SK-N-SH (cell line): ENCODE measurements at regions not wholly inside any gene's neighbourhood (a gene's known extent, or its start where the extent isn't known, plus 50 kb on each side); places are given as distances from the start of the nearest gene placed in this dataset.

Experiments used
- CTCF ChIA-PET: fragments of 300-600, 350-600 bp; formaldehyde crosslinking; extraction: SDS; loops from one replicate; lab custom pipeline; 2021; lab: Yijun Ruan, JAX
- POLR2A ChIA-PET: fragments of 350-600 bp; sonication (Branson Sonifier 250); formaldehyde crosslinking; extraction: SDS; loops from one replicate; lab custom pipeline; 2020; ENCODE audit warnings: antibody characterized with exemption, inconsistent platforms; lab: Yijun Ruan, JAX
- DNase-seq: peaks from one replicate; pipeline ENCODE4 v3.0.0; 2012
- H2AFZ ChIP-seq: fragments of 200-600 bp; sonication (generic); 2 replicates; pipeline ENCODE4 v1.8.1; 2016; ENCODE audit warnings: antibody characterized with exemption, mild to moderate bottlenecking, low read depth
- H3F3A ChIP-seq: fragments of 200-600 bp; sonication (generic); replicated peaks from 2 replicates; pipeline ENCODE3; 2016; ENCODE audit warnings: antibody characterized with exemption, mild to moderate bottlenecking; ENCODE audit not compliant: insufficient read depth
- H3K27ac ChIP-seq, 2 experiments: fragments of 200-500 bp in 1 of 2; fragments of 200-600 bp in 1 of 2; sonication (Bioruptor generic) in 1 of 2; sonication (generic), shearing (Covaris generic) in 1 of 2; 2 replicates each; pipeline versions ENCODE4 v1.5.1 to v1.6.1; 2014 to 2016; ENCODE audit warnings: low read depth in 2 of 2, inconsistent platforms in 1 of 2, low read length in 1 of 2, mild to moderate bottlenecking in 1 of 2, mixed read lengths in 1 of 2
- H3K27me3 ChIP-seq: fragments of 200-600 bp; sonication (generic), shearing (Covaris generic); 2 replicates; pipeline ENCODE4 v1.6.1; 2016; ENCODE audit warnings: mixed run types; ENCODE audit not compliant: insufficient read depth
- H3K36me3 ChIP-seq, 2 experiments: fragments of 200-500 bp in 1 of 2; fragments of 200-600 bp in 1 of 2; sonication (Bioruptor generic) in 1 of 2; sonication (generic) in 1 of 2; replicated peaks in 1 of 2; 2 replicates each; pipeline versions ENCODE3 to v1.5.1; 2014 to 2016; ENCODE audit warnings: low read length in 1 of 2, mild to moderate bottlenecking in 1 of 2; ENCODE audit not compliant: insufficient read depth in 2 of 2, control insufficient read depth in 1 of 2
- H3K4me1 ChIP-seq, 2 experiments: fragments of 200-500 bp in 1 of 2; fragments of 200-600 bp in 1 of 2; sonication (Bioruptor generic) in 1 of 2; sonication (generic), shearing (Covaris generic) in 1 of 2; 2 replicates each; pipeline versions ENCODE4 v1.5.1 to v1.6.1; 2014 to 2016; ENCODE audit warnings: low read depth in 1 of 2, low read length in 1 of 2, mixed run types in 1 of 2; ENCODE audit not compliant: insufficient read depth in 2 of 2, control insufficient read depth in 1 of 2
- H3K4me2 ChIP-seq: fragments of 200-600 bp; sonication (generic), shearing (Covaris generic); 2 replicates; pipeline ENCODE4 v1.6.1; 2017; ENCODE audit warnings: mixed run types
- H3K4me3 ChIP-seq, 2 experiments: fragments of 200-500 bp in 1 of 2; fragments of 200-600 bp in 1 of 2; sonication (Bioruptor generic) in 1 of 2; sonication (generic), shearing (Covaris generic) in 1 of 2; 2 replicates each; pipeline versions ENCODE4 v1.5.1 to v1.8.1; 2014 to 2016; ENCODE audit warnings: low read depth in 2 of 2, inconsistent platforms in 1 of 2, low read length in 1 of 2, mild to moderate bottlenecking in 1 of 2, mixed read lengths in 1 of 2, moderate library complexity in 1 of 2
- H3K79me2 ChIP-seq: fragments of 200-600 bp; sonication (generic); 2 replicates; pipeline ENCODE4 v1.8.1; 2017; ENCODE audit warnings: mild to moderate bottlenecking; ENCODE audit not compliant: insufficient read depth
- H3K9ac ChIP-seq: fragments of 200-600 bp; sonication (generic); 2 replicates; pipeline ENCODE4 v1.6.1; 2017; ENCODE audit warnings: mixed run types
- H3K9me2 ChIP-seq: fragments of 200-600 bp; sonication (generic); 2 replicates; pipeline ENCODE4 v1.6.1; 2017; ENCODE audit warnings: mixed run types
- H3K9me3 ChIP-seq: fragments of 200-600 bp; sonication (generic); 2 replicates; pipeline ENCODE4 v1.6.1; 2017; ENCODE audit warnings: mixed run types, mild to moderate bottlenecking, moderate library complexity
- H4K20me1 ChIP-seq: fragments of 200-600 bp; sonication (generic); 2 replicates; pipeline ENCODE4 v1.6.1; 2017; ENCODE audit warnings: mild to moderate bottlenecking, mixed run types; ENCODE audit not compliant: insufficient read depth
- CHD2 ChIP-seq: fragments of 150-350 bp; IDR thresholded peaks from 2 replicates; pipeline ENCODE4 v1.6.1; 2018; ENCODE audit warnings: low read length; ENCODE audit not compliant: partially characterized antibody
- ELF1 ChIP-seq: IDR thresholded peaks from 2 replicates; pipeline ENCODE4 v1.4.0; 2012
- EP300 ChIP-seq, 2 experiments: IDR thresholded peaks; 2 replicates each; pipeline versions ENCODE4 v1.4.0 to v1.6.1; 2012; ENCODE audit warnings: borderline replicate concordance in 1 of 2, low read depth in 1 of 2, low read length in 1 of 2
- FOXM1 ChIP-seq: IDR thresholded peaks from 2 replicates; pipeline ENCODE4 v1.4.0; 2012; ENCODE audit warnings: low read depth, mild to moderate bottlenecking
- GATA2 ChIP-seq: sonication (generic); formaldehyde crosslinking; IDR thresholded peaks from 2 replicates; pipeline ENCODE4 v1.5.0; 2020; ENCODE audit warnings: mild to moderate bottlenecking, missing genetic modification reagents
- JUND ChIP-seq: IDR thresholded peaks from 2 replicates; pipeline ENCODE4 v1.4.0; 2012
- MAX ChIP-seq: IDR thresholded peaks from 2 replicates; pipeline ENCODE4 v1.4.0; 2012; ENCODE audit warnings: low read depth
- MEF2A ChIP-seq: IDR thresholded peaks from 2 replicates; pipeline ENCODE4 v1.4.0; 2012; ENCODE audit warnings: low read depth, borderline replicate concordance
- MXI1 ChIP-seq: IDR thresholded peaks from 2 replicates; pipeline ENCODE4 v1.6.1; 2012; ENCODE audit warnings: mild to moderate bottlenecking, low read depth, low read length, improper control_type of control experiment
- NFIC ChIP-seq: IDR thresholded peaks from 2 replicates; pipeline ENCODE4 v1.4.0; 2012; ENCODE audit warnings: borderline replicate concordance
- NRF1 ChIP-seq: IDR thresholded peaks from 2 replicates; pipeline ENCODE4 v1.6.1; 2012; ENCODE audit warnings: low read depth, mild to moderate bottlenecking, low read length
- POLR2AphosphoS5 ChIP-seq: IDR thresholded peaks from 2 replicates; pipeline ENCODE4 v1.6.1; 2012; ENCODE audit warnings: low read depth, low read length
- RCOR1 ChIP-seq: fragments of 150-350 bp; IDR thresholded peaks from 2 replicates; pipeline ENCODE4 v1.6.1; 2017; ENCODE audit warnings: antibody characterized with exemption, low read length
- SMC3 ChIP-seq: IDR thresholded peaks from 2 replicates; pipeline ENCODE4 v1.6.1; 2012; ENCODE audit warnings: low read depth, low read length, improper control_type of control experiment
- TAF1 ChIP-seq: IDR thresholded peaks from 2 replicates; pipeline ENCODE4 v1.6.1; 2012; ENCODE audit warnings: low read depth, mild to moderate bottlenecking, low read length, moderate library complexity, borderline replicate concordance
- TCF12 ChIP-seq: IDR thresholded peaks from 2 replicates; pipeline ENCODE4 v1.4.0; 2012
- TEAD4 ChIP-seq: IDR thresholded peaks from 2 replicates; pipeline ENCODE4 v1.4.0; 2012; ENCODE audit warnings: mild to moderate bottlenecking, borderline replicate concordance; ENCODE audit not compliant: insufficient read depth
- USF2 ChIP-seq: fragments of 150-350 bp; IDR thresholded peaks from 2 replicates; pipeline ENCODE4 v1.6.1; 2017; ENCODE audit warnings: antibody characterized with exemption, low read length, low read depth, borderline replicate concordance
- YY1 ChIP-seq: IDR thresholded peaks from 2 replicates; pipeline ENCODE4 v1.4.0; 2012; ENCODE audit warnings: low read depth, mild to moderate bottlenecking
- WGBS: methylation state at CpG from one replicate; pipeline ENCODE4 v1.1.6; 2017; ENCODE audit warnings: low lambda C conversion rate; 5-methylcytosine and 5-hydroxymethylcytosine counted together

- TF ChIP-seq USF2 (no peak), TAF1 (no peak), JUND (no peak), ELF1 (no peak), FOXM1 (no peak), POLR2AphosphoS5 (no peak)
- TF ChIP-seq, all 33 proteins: peak for 0
Measured at GRCh38 chr20:37596890-37597536, 69.3 kb upstream of the BLCAP start (continued).

- Histone ChIP-seq H3K9me3 (no peaks in the 10 kb centered on the region), H3K9ac (no peak overlapping the region), H3K4me1 (peaks cover 0 to 26% of the 10 kb centered on the region in 2 experiments; a peak in 2 of 4 replicates), H4K20me1 (no peaks in the 10 kb centered on the region), H3K4me3 (no peak overlapping the region), H3K27me3 (peaks cover 5% of the 10 kb centered on the region; the same call in 1 of the 2 replicates), H2AFZ (no peak overlapping the region), H3K79me2 (no peaks in the 10 kb centered on the region), H3K4me2 (no peak overlapping the region), H3F3A (no peaks in the 10 kb centered on the region), H3K9me2 (no peaks in the 10 kb centered on the region), H3K36me3 (no peaks in the 10 kb centered on the region), H3K27ac (no peak overlapping the region)
- no peak for TF ChIP-seq POLR2AphosphoS5
- no peak for TF ChIP-seq JUND
- no peak for TF ChIP-seq TCF12
- no peak for TF ChIP-seq TEAD4
- TF ChIP-seq NFIC, result no peak
- TF ChIP-seq RCOR1, result no peak
- no peak for TF ChIP-seq SMC3
- TF ChIP-seq CHD2, result no peak
- TF ChIP-seq YY1, result no peak
- no peak for TF ChIP-seq EP300 (IDR thresholded peaks at IDR 0.05; ENCODE audit: borderline replicate concordance in 1 of 2, low read depth in 1 of 2, low read length in 1 of 2)
- 55% methylated on average over 3 of the region's 5 CpGs for WGBS
- POLR2A ChIA-PET, result no interaction called here
- no peak for DNase-seq
- CTCF ChIA-PET, result interaction anchor here (1.1 to 4.3 kb wide), 4 partner anchors 12 to 75 kb away, joined by 3 to 23 read pairs (median 3); no protein-coding TSS in a partner anchor
Measured at GRCh38 chr20:37596168-37596567, 68.5 kb upstream of the BLCAP start.

GRCh38 chr20:37593710-37594109 lies 66.0 kb upstream of the BLCAP start:
- ChIA-PET POLR2A (interaction anchor here (0.6 kb wide), 1 partner anchor 94 kb away, joined by 3 read pairs; no protein-coding TSS in a partner anchor), CTCF (interaction anchor here (1.0 to 3.8 kb wide), 6 partner anchors 22 to 627 kb away, joined by 3 to 23 read pairs (median 3); no protein-coding TSS in a partner anchor)
- TF ChIP-seq MAX (no peak), TCF12 (no peak), MEF2A (no peak), TEAD4 (no peak), NRF1 (no peak), MXI1 (no peak), EP300 (IDR thresholded peaks at IDR 0.05; ENCODE audit: borderline replicate concordance in 1 of 2, low read depth in 1 of 2, low read length in 1 of 2) (peak in 1 of 2 experiments; percentile 66; a peak in 2 of 4 replicates), SMC3 (peak; percentile 1; the same call in 1 of the 2 replicates), FOXM1 (no peak), RCOR1 (peak; percentile 17; the same call in 1 of the 2 replicates), POLR2AphosphoS5 (no peak), GATA2 (peak; percentile 27; the same call in 1 of the 2 replicates)
- no peak overlapping the region for H2AFZ ChIP-seq
- no peaks in the 10 kb centered on the region for H4K20me1 ChIP-seq
- H3K4me3 ChIP-seq, result no peak overlapping the region
- H3K4me1 ChIP-seq, result peaks cover 0 to 23% of the 10 kb centered on the region in 2 experiments; a peak in 1 of 4 replicates
- H3K9ac ChIP-seq, result no peak overlapping the region
- no peaks in the 10 kb centered on the region for H3F3A ChIP-seq
- H3K9me2 ChIP-seq, result no peaks in the 10 kb centered on the region
- H3K27me3 ChIP-seq, result peaks cover 5% of the 10 kb centered on the region; the same call in 1 of the 2 replicates
- WGBS, result 28% methylated on average over 4 of the region's 4 CpGs
- H3K27ac ChIP-seq, result peak overlapping the region in 1 of 2 experiments; percentile 25; a peak in 1 of 4 replicates
- H3K36me3 ChIP-seq, result no peaks in the 10 kb centered on the region
- H3K79me2 ChIP-seq, result no peaks in the 10 kb centered on the region
- no peak overlapping the region for H3K4me2 ChIP-seq
- no peak for DNase-seq
- no peaks in the 10 kb centered on the region for H3K9me3 ChIP-seq
